OCI-LY7 (cell line): ENCODE measurements at regions not wholly inside any gene's neighbourhood (a gene's known extent, or its start where the extent isn't known, plus 50 kb on each side); places are given as distances from the start of the nearest gene placed in this dataset.

Source experiments
- BruUV-seq: library from RNA; stranded (reverse); fragments of 400-500 nt; replicated peaks from 2 replicates; lab custom pipeline; 2021; lab: Mats Ljungman, UMichigan
- CTCF ChIA-PET: fragments of 300-600 bp; sonication (Branson Sonifier 250); formaldehyde crosslinking; loops from one replicate; lab custom pipeline; 2022; ENCODE audit warnings: antibody characterized with exemption; ENCODE audit not compliant: unreplicated experiment; lab: Charles Lee
- POLR2A ChIA-PET: fragments of 300-600 bp; sonication (Branson Sonifier 250); formaldehyde crosslinking; loops from one replicate; lab custom pipeline; 2022; ENCODE audit warnings: antibody characterized with exemption; lab: Charles Lee
- DNase-seq: peaks from one replicate; pipeline ENCODE4 v3.0.0-alpha.2; 2015; ENCODE audit warnings: low spot score
- H2AFZ ChIP-seq: fragments of 200-600 bp; sonication (generic), shearing (Covaris generic); 2 replicates; pipeline ENCODE4 v1.6.1; 2014; ENCODE audit warnings: mild to moderate bottlenecking, antibody characterized with exemption, low read length, moderate library complexity
- H3K27ac ChIP-seq: fragments of 200-600 bp; sonication (generic); 2 replicates; pipeline ENCODE4 v1.5.1; 2014; ENCODE audit warnings: mixed run types, low read depth, mild to moderate bottlenecking, moderate library complexity, low read length, inconsistent platforms; ENCODE audit not compliant: poor library complexity, severe bottlenecking
- H3K36me3 ChIP-seq: fragments of 200-600 bp; sonication (generic); 2 replicates; pipeline ENCODE4 v1.6.1; 2014; ENCODE audit warnings: mild to moderate bottlenecking, antibody characterized with exemption, low read length, moderate library complexity, mixed read lengths; ENCODE audit not compliant: insufficient read depth
- H3K4me1 ChIP-seq: fragments of 200-600 bp; sonication (generic); 2 replicates; pipeline ENCODE4 v1.5.1; 2014; ENCODE audit warnings: mild to moderate bottlenecking, low read length; ENCODE audit not compliant: insufficient read depth, poor library complexity, severe bottlenecking
- H3K4me2 ChIP-seq: fragments of 200-600 bp; sonication (generic); 2 replicates; pipeline ENCODE4 v1.6.1; 2014; ENCODE audit warnings: mild to moderate bottlenecking, low read length
- H3K4me3 ChIP-seq: fragments of 200-600 bp; sonication (generic); 2 replicates; pipeline ENCODE4 v1.5.1; 2014; ENCODE audit warnings: mild to moderate bottlenecking, low read depth, low read length; ENCODE audit not compliant: poor library complexity, severe bottlenecking
- H3K79me2 ChIP-seq: fragments of 200-600 bp; sonication (generic); 2 replicates; pipeline ENCODE4 v1.6.1; 2016; ENCODE audit warnings: low read depth, mild to moderate bottlenecking, low read length, moderate library complexity, mixed read lengths; ENCODE audit not compliant: insufficient read depth
- H3K9me2 ChIP-seq: fragments of 200-600 bp; sonication (generic); 2 replicates; pipeline ENCODE4 v1.6.1; 2016; ENCODE audit warnings: mild to moderate bottlenecking, low read length, mixed read lengths; ENCODE audit not compliant: insufficient read depth
- H3K9me3 ChIP-seq: fragments of 200-600 bp; sonication (generic); 2 replicates; pipeline ENCODE4 v1.6.1; 2014; ENCODE audit warnings: mild to moderate bottlenecking, mixed run types, low read length, mixed read lengths
- H4K20me1 ChIP-seq: fragments of 200-600 bp; sonication (generic); 2 replicates; pipeline ENCODE4 v1.6.1; 2014; ENCODE audit warnings: mild to moderate bottlenecking, antibody characterized with exemption, low read length, moderate library complexity, mixed read lengths; ENCODE audit not compliant: insufficient read depth
- CTCF ChIP-seq: fragments of 200-600 bp; sonication (generic); conservative IDR thresholded peaks from 2 replicates; pipeline ENCODE4 v1.5.1; 2014; ENCODE audit warnings: mild to moderate bottlenecking, antibody characterized with exemption, low read length, moderate library complexity, mixed read lengths
- EZH2phosphoT487 ChIP-seq: fragments of 200-600 bp; sonication (generic); IDR thresholded peaks from 2 replicates; pipeline ENCODE4 v1.6.1; 2018; ENCODE audit warnings: low read depth, borderline replicate concordance, mild to moderate bottlenecking, mixed run types, antibody characterized with exemption, low read length, moderate library complexity, mixed read lengths
- intact Hi-C: fragments of 100-400 bp; cut with micrococcal nuclease; formaldehyde crosslinking; loops from one replicate; pipeline ENCODE4 v1.10.0; 2022; ENCODE audit not compliant: unreplicated experiment

- Histone ChIP-seq H2AFZ (no peak overlapping the region), H3K9me2 (no peaks in the 10 kb centered on the region), H3K4me2 (no peak overlapping the region), H3K27ac (no peak overlapping the region), H3K9me3 (no peaks in the 10 kb centered on the region), H4K20me1 (no peaks in the 10 kb centered on the region), H3K4me1 (peaks cover 8% of the 10 kb centered on the region), H3K79me2 (no peaks in the 10 kb centered on the region), H3K36me3 (no peaks in the 10 kb centered on the region), H3K4me3 (no peak overlapping the region)
- intact Hi-C loops, result no loop called here
- POLR2A ChIA-PET, result interaction anchor here (0.7 to 4.8 kb wide), 3 partner anchors 10 to 650 kb away, joined by 3 to 20 read pairs (median 4); no protein-coding TSS in a partner anchor
- TF ChIP-seq EZH2phosphoT487, result no peak
- no peak for TF ChIP-seq CTCF
- no TSS peak for BruUV-seq
- no peak for DNase-seq
- CTCF ChIA-PET, result no interaction called here
Measured at GRCh38 chr2:181357979-181358378, 99.2 kb upstream of the ITGA4 start.

DNA sequence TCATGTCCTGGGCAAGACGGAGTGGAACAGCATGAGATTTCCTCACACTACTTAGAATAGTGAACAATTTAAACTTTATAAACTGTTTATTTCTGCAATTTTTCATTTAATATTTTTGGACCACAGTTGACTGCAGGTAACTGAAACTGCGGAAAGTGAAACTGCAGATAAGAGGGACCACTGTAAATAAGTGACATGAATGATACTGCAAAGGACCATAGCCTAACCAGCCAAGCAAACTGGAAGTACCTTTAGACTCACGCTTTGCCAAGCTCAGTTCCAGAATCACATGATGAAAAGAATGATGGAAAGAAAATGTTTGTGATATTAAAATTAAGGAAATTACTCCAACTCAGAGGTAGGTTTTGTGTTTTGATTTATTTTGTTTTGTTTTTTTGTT, 94.6 kb upstream of the ITGA4 start:
- peak overlapping the region; percentile 3; the same call in 1 of the 2 replicates for H3K4me2 ChIP-seq

More for the DNA sequence above, 94.6 kb upstream of the ITGA4 start:
- Histone ChIP-seq H3K9me3 (no peaks in the 10 kb centered on the region), H2AFZ (peak overlapping the region; percentile 13; the same call in 1 of the 2 replicates), H3K27ac (no peak overlapping the region), H3K79me2 (no peaks in the 10 kb centered on the region), H3K9me2 (no peaks in the 10 kb centered on the region), H3K4me1 (peaks cover 12% of the 10 kb centered on the region), H3K4me3 (no peak overlapping the region), H3K36me3 (no peaks in the 10 kb centered on the region), H4K20me1 (no peaks in the 10 kb centered on the region)
- ChIA-PET CTCF (no interaction called here), POLR2A (interaction anchor here (0.8 to 1.6 kb wide), 6 partner anchors 9 to 59 kb away, joined by 3 to 4 read pairs (median 3); no protein-coding TSS in a partner anchor)
- intact Hi-C loops, result no loop called here
- DNase-seq, result no peak
- no peak for TF ChIP-seq EZH2phosphoT487
- no peak for TF ChIP-seq CTCF
- BruUV-seq, result no TSS peak
